ENCODE measurements at regions not wholly inside any gene's neighbourhood (a gene's known extent, or its start where the extent isn't known, plus 50 kb on each side); places are given as distances from the start of the nearest gene placed in this dataset.

DNA sequence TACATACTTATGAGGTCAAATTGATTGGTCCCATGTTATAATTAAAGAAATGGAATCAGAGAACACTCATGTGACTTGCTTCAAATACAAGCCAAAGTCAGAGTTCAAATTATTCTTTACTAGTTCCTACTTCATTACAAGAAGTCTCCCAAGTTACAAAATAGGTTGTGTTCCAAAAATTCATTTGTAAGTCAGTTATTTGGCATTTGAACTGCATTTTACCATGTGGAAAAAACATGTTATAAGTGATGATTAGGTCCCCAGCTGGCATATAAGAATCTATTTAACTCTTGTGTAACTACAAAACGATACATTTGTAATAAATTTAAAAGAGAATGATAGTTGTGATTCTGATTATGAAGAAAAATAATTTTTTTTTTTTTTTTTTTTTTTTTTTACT is 124.1 kb downstream of the DISP1 start:
- TF ChIP-seq, protein P1, sequence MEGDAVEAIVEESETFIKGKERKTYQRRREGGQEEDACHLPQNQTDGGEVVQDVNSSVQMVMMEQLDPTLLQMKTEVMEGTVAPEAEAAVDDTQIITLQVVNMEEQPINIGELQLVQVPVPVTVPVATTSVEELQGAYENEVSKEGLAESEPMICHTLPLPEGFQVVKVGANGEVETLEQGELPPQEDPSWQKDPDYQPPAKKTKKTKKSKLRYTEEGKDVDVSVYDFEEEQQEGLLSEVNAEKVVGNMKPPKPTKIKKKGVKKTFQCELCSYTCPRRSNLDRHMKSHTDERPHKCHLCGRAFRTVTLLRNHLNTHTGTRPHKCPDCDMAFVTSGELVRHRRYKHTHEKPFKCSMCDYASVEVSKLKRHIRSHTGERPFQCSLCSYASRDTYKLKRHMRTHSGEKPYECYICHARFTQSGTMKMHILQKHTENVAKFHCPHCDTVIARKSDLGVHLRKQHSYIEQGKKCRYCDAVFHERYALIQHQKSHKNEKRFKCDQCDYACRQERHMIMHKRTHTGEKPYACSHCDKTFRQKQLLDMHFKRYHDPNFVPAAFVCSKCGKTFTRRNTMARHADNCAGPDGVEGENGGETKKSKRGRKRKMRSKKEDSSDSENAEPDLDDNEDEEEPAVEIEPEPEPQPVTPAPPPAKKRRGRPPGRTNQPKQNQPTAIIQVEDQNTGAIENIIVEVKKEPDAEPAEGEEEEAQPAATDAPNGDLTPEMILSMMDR (IDR thresholded peaks at IDR 0.05 in 2 of 3, conservative IDR thresholded peaks at IDR 0.05 in 1 of 3; ENCODE audit: insufficient read depth in 2 of 3, low read depth in 1 of 3, low read length in 3 of 3) = no peak
- TF ChIP-seq ZNF561 (CRISPR knock-in tag; conservative IDR thresholded peaks at IDR 0.05) = no peak
- TF ChIP-seq RB1 (IDR thresholded peaks at IDR 0.05; ENCODE audit: low read depth) = no peak
- no peak for TF ChIP-seq COPS2 (conservative IDR thresholded peaks at IDR 0.05)
- no peak for TF ChIP-seq ZSCAN29 (IDR thresholded peaks at IDR 0.05)
- no peak for TF ChIP-seq NELFE (IDR thresholded peaks at IDR 0.05; ENCODE audit: insufficient read depth, insufficient read length)
- no peak for TF ChIP-seq POLR3G (IDR thresholded peaks at IDR 0.05; ENCODE audit: extremely low read depth, insufficient read length, insufficient replicate concordance)
- TF ChIP-seq, protein P2, sequence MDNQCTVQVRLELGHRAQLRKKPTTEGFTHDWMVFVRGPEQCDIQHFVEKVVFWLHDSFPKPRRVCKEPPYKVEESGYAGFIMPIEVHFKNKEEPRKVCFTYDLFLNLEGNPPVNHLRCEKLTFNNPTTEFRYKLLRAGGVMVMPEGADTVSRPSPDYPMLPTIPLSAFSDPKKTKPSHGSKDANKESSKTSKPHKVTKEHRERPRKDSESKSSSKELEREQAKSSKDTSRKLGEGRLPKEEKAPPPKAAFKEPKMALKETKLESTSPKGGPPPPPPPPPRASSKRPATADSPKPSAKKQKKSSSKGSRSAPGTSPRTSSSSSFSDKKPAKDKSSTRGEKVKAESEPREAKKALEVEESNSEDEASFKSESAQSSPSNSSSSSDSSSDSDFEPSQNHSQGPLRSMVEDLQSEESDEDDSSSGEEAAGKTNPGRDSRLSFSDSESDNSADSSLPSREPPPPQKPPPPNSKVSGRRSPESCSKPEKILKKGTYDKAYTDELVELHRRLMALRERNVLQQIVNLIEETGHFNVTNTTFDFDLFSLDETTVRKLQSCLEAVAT (IDR thresholded peaks at IDR 0.05) = no peak
- TF ChIP-seq, protein P3, sequence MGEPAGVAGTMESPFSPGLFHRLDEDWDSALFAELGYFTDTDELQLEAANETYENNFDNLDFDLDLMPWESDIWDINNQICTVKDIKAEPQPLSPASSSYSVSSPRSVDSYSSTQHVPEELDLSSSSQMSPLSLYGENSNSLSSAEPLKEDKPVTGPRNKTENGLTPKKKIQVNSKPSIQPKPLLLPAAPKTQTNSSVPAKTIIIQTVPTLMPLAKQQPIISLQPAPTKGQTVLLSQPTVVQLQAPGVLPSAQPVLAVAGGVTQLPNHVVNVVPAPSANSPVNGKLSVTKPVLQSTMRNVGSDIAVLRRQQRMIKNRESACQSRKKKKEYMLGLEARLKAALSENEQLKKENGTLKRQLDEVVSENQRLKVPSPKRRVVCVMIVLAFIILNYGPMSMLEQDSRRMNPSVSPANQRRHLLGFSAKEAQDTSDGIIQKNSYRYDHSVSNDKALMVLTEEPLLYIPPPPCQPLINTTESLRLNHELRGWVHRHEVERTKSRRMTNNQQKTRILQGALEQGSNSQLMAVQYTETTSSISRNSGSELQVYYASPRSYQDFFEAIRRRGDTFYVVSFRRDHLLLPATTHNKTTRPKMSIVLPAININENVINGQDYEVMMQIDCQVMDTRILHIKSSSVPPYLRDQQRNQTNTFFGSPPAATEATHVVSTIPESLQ (CRISPR knock-in tag; IDR thresholded peaks at IDR 0.05) = no peak
- no peak for TF ChIP-seq ZBTB7A (IDR thresholded peaks at IDR 0.05; ENCODE audit: borderline replicate concordance, control insufficient read depth, low read depth, low read length)
- TF ChIP-seq, protein P4, sequence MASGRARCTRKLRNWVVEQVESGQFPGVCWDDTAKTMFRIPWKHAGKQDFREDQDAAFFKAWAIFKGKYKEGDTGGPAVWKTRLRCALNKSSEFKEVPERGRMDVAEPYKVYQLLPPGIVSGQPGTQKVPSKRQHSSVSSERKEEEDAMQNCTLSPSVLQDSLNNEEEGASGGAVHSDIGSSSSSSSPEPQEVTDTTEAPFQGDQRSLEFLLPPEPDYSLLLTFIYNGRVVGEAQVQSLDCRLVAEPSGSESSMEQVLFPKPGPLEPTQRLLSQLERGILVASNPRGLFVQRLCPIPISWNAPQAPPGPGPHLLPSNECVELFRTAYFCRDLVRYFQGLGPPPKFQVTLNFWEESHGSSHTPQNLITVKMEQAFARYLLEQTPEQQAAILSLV (tag; IDR thresholded peaks at IDR 0.05) = no peak
